GM10266 (cell line): ENCODE measurements at regions not wholly inside any gene's neighbourhood (a gene's known extent, or its start where the extent isn't known, plus 50 kb on each side); places are given as distances from the start of the nearest gene placed in this dataset.

Source experiments
- DNase-seq: peaks from one replicate; pipeline ENCODE4 v3.0.0; 2012; ENCODE audit errors: extremely low spot score
- TF ChIP-seq, protein P1 (sequence below): IDR thresholded peaks from 2 replicates; pipeline ENCODE4 v1.5.1; 2012; ENCODE audit warnings: mild to moderate bottlenecking, low read depth; ENCODE audit not compliant: control insufficient read depth, insufficient read depth; ENCODE audit errors: missing control alignments

DNA sequence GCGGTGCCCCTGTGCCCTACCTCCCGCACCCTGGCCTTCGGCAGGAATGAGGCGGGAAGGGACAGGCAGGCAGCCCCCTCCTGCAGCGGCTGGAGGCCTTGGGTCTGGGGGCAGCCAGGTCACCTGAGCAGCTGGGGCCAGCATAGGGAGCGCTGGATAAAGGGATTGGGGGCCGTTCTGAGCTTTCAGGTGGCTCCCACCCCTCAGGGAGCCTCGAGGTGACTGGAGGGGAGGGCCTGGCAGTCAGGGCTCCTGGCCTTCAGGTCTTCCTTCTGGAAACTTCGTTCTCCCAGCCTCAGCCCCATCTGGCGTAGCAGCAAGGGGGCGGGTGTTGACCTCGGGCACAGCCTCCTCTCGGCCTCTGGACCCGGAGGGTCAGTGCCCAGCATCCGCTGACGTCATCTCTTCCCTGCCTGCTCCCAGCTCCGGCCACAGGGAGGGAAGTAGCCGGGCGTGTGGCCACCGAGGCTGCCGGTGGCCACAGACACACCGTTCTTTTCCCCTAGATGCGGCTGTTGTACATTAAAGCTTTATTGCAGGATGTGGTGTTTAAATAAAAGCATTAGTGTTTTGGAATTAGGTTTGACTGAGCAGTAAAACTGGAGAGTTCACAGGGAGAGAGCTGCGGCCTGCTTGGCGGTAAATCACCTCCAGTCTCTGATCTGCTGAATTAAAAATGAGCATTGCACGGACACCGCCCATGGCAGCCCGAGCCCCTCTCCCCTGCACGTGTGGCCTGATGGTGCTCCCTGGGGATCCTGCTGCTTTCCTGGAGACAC, 80.0 kb upstream of the GATA5 start:
- no peak for DNase-seq
- TF ChIP-seq, protein P1, sequence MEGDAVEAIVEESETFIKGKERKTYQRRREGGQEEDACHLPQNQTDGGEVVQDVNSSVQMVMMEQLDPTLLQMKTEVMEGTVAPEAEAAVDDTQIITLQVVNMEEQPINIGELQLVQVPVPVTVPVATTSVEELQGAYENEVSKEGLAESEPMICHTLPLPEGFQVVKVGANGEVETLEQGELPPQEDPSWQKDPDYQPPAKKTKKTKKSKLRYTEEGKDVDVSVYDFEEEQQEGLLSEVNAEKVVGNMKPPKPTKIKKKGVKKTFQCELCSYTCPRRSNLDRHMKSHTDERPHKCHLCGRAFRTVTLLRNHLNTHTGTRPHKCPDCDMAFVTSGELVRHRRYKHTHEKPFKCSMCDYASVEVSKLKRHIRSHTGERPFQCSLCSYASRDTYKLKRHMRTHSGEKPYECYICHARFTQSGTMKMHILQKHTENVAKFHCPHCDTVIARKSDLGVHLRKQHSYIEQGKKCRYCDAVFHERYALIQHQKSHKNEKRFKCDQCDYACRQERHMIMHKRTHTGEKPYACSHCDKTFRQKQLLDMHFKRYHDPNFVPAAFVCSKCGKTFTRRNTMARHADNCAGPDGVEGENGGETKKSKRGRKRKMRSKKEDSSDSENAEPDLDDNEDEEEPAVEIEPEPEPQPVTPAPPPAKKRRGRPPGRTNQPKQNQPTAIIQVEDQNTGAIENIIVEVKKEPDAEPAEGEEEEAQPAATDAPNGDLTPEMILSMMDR: no peak

DNA sequence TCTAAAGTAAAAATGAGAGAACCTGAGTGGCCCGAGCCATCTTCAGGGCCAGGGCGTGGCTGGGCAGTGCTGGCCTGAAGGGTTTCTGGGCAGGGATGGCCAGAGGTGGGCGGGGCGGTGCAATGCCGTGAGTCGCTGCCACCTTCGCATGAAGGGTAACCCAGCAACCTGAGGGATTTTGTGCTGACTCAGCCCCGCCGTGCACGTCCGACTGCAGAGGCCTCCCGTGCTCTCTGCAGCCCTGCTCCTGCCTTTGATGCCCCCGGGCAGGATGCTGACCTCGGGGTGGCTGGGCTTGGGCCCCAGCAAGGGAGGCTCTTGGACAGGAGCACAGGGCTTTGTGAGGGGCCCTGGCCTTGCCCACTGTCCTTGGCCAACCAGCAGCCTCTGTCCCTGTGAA, 81.7 kb upstream of the GATA5 start:
- no peak for DNase-seq
- TF ChIP-seq, protein P1: no peak

DNA sequence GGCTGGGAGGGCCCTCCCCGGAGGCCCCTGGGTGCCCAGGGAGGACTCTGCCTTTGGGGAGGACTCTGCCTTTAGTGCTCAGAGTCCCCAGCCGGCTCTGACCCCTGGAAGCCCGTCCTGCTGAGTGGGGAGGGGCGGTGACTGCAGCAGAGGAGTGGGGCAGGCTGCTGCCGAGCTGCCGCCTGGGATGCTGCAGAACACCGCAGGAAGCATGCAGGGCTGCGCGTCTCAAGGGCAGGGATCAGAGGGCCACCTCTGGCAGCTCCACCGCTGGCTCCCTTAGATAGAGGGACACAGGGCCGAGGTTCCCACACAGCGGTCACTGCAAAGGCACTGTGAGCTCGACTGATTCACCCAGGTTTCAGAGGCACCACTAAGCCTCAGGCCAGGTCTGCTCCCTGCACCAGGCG, 82.2 kb upstream of the GATA5 start:
- no peak for DNase-seq

DNA sequence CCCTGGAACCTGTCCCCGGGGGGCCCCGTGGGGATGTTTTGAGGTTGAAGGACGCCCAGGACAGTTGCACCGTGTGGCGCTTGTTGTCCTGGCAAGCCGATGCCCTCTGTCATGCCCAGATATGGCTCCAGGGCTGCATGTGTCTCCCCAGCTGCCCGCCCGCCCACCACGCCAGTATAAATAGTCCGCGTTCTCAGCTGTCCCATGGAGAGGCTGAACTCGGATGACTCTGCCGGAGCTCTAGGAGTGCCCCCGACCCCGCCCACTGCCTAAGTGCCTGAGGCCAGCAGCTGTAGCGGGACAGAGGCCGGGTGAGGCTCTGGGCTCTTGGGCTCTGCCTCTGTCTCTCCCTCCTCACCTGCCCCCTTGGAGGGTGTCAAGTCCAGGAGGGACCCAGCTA, 83.0 kb upstream of the GATA5 start:
- TF ChIP-seq, protein P1: no peak

More for the DNA sequence above, 82.2 kb upstream of the GATA5 start:
- TF ChIP-seq, protein P1: no peak

DNA sequence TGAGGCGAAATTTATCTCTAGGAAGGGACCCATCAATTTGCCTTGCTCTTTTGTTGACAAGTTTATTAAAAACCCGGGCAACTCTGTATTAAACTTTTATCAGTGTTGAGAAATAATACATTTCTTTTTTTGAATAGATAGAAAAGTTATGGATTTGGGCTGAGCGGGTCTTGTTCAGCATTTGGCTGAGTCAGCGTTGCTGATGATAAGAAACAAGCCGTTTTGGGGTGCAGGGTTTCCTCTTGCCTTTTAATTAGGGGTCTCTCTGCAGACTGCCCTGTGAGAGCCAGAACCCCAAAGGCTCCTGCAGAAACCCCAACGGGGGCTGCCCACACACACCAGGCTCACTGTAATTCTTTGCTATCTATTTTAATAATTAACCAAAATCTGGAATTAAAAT, 82.1 kb upstream of the SLCO4A1 start:
- no peak for DNase-seq
- TF ChIP-seq, protein P1: no peak

More for the DNA sequence above, 83.0 kb upstream of the GATA5 start:
- no peak for DNase-seq

DNA sequence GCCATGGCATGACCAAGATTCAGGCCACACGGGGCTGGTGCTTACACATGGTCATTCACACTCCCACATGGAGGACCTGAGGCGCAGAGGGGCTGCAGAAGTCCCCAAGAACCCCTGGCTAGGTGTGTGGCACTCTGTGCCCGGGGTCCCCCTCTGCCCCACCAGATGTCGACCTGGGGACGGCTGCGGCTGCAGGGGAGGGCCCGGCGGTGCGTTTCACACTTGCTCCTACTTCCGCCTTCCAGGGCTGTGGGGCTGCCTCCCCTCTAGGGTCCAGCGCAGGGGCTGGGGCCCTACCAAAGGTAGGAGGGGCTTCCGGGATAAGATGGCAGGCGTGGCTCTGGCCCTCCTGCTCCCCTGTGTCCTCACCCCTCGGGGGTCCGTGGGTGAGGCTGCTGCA, 81.1 kb upstream of the SLCO4A1 start:
- DNase-seq: no peak
- TF ChIP-seq, protein P1: no peak

DNA sequence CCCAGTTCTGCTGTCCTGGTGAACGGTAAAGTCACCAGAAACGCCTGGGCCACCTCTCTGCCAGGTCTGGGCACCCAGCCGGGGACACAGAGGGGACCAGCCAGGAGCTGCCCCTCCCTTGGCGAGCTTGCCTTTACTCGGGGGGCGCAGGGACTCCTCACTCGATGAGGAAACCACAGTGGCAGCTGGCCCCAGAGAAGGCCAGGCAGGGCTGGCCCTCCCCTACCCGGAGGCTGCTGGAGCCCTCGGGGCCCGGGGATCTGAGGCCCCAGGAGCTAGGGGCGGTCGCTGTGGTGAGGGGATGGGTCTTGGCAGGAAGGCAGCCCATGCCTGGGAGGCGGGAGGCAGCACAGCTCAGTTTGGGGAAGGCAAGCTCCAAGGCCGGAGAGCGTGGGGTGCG, 80.4 kb upstream of the SLCO4A1 start:
- TF ChIP-seq, protein P1: no peak
- DNase-seq: no peak
